GM23338 (cell line): ENCODE measurements at regions not wholly inside any gene's neighbourhood (a gene's known extent, or its start where the extent isn't known, plus 50 kb on each side); places are given as distances from the start of the nearest gene placed in this dataset.

Experiments used
- ATAC-seq: fragments of 200-7000 bp; cut with Tn5 transposase; 3 replicates; pipeline ENCODE4 v1.9.1; 2020
- DNase-seq: peaks from one replicate; pipeline ENCODE4 v3.0.0-alpha.2; 2015; ENCODE audit warnings: low spot score
- H2AFZ ChIP-seq: fragments of 200-600 bp; sonication (generic); 2 replicates; pipeline ENCODE4 v1.8.0; 2016; ENCODE audit warnings: antibody characterized with exemption, mild to moderate bottlenecking, moderate library complexity
- H3F3A ChIP-seq: fragments of 200-600 bp; sonication (generic); replicated peaks from 2 replicates; pipeline ENCODE4 v1.8.0; 2017; ENCODE audit warnings: antibody characterized with exemption, mixed run types, low read depth
- H3K27ac ChIP-seq: fragments of 200-600 bp; sonication (generic); 2 replicates; pipeline ENCODE4 v1.6.1; 2016; ENCODE audit warnings: low read depth
- H3K27me3 ChIP-seq: fragments of 200-600 bp; sonication (generic); 2 replicates; pipeline ENCODE4 v1.8.0; 2016; ENCODE audit warnings: mild to moderate bottlenecking, mixed run types, moderate library complexity; ENCODE audit not compliant: insufficient read depth
- H3K36me3 ChIP-seq: fragments of 200-600 bp; sonication (generic); 2 replicates; pipeline ENCODE4 v1.8.0; 2016; ENCODE audit warnings: mild to moderate bottlenecking; ENCODE audit not compliant: insufficient read depth
- H3K4me1 ChIP-seq: fragments of 200-600 bp; sonication (generic); 2 replicates; pipeline ENCODE4 v1.8.0; 2016; ENCODE audit warnings: mild to moderate bottlenecking, moderate library complexity; ENCODE audit not compliant: insufficient read depth
- H3K4me2 ChIP-seq: fragments of 200-600 bp; sonication (generic); 2 replicates; pipeline ENCODE4 v1.7.1; 2017; ENCODE audit warnings: mixed run types
- H3K4me3 ChIP-seq: fragments of 200-600 bp; sonication (generic); 2 replicates; pipeline ENCODE4 v1.6.1; 2016; ENCODE audit warnings: mixed run types
- H3K79me2 ChIP-seq: fragments of 200-600 bp; sonication (generic); replicated peaks from 2 replicates; pipeline ENCODE4 v1.8.0; 2017; ENCODE audit warnings: mild to moderate bottlenecking; ENCODE audit not compliant: insufficient read depth
- H3K9me2 ChIP-seq: fragments of 200-600 bp; sonication (generic); 2 replicates; pipeline ENCODE4 v1.8.0; 2017; ENCODE audit not compliant: insufficient read depth
- H4K20me1 ChIP-seq: fragments of 200-600 bp; sonication (generic); replicated peaks from 2 replicates; pipeline ENCODE4 v1.8.0; 2017; ENCODE audit warnings: mild to moderate bottlenecking; ENCODE audit not compliant: insufficient read depth
- H3K27ac Mint-ChIP-seq: 2 replicates; pipeline ENCODE4 v1.8.0; 2020; ENCODE audit warnings: inconsistent platforms, mild to moderate bottlenecking, moderate library complexity, mixed read lengths
- H3K27me3 Mint-ChIP-seq: 3 replicates; pipeline ENCODE4 v1.8.0; 2022; ENCODE audit warnings: low read depth, mild to moderate bottlenecking, moderate library complexity, mixed read lengths, inconsistent platforms; ENCODE audit not compliant: insufficient read depth, poor library complexity
- H3K36me3 Mint-ChIP-seq: 3 replicates; pipeline ENCODE4 v1.8.0; 2021; ENCODE audit warnings: low read depth, mild to moderate bottlenecking, inconsistent platforms, moderate library complexity, mixed read lengths
- H3K4me1 Mint-ChIP-seq: 3 replicates; pipeline ENCODE4 v1.8.0; 2020; ENCODE audit warnings: mild to moderate bottlenecking, inconsistent platforms, mixed read lengths
- H3K4me3 Mint-ChIP-seq: 3 replicates; pipeline ENCODE4 v1.8.0; 2021; ENCODE audit warnings: moderate library complexity, mild to moderate bottlenecking, inconsistent platforms, mixed read lengths
- H3K9me3 Mint-ChIP-seq: 3 replicates; pipeline ENCODE4 v1.8.0; 2020; ENCODE audit warnings: moderate library complexity, mild to moderate bottlenecking, inconsistent platforms, mixed read lengths
- CREB1 ChIP-seq: fragments of 250-450 bp; sonication (Bioruptor Pico); IDR thresholded peaks from 2 replicates; pipeline ENCODE4 v1.5.0; 2020; ENCODE audit warnings: low read depth, mild to moderate bottlenecking, moderate library complexity
- CTCF ChIP-seq, 2 experiments: fragments of 200-600 bp in 1 of 2; sonication (generic) in 1 of 2; conservative IDR thresholded peaks; 2 replicates each; pipeline versions ENCODE4 v1.5.1 to v1.6.1; 2016 to 2017; ENCODE audit warnings: antibody characterized with exemption in 2 of 2, low read depth in 2 of 2, mild to moderate bottlenecking in 2 of 2, moderate library complexity in 1 of 2
- ETS1 ChIP-seq: IDR thresholded peaks from 2 replicates; pipeline ENCODE4 v1.6.1; 2016; ENCODE audit warnings: antibody characterized with exemption
- EZH2 ChIP-seq: fragments of 200-600 bp; sonication (generic); IDR thresholded peaks from one replicate; pipeline ENCODE4 v1.8.0; 2017; ENCODE audit warnings: antibody characterized with exemption, mild to moderate bottlenecking, low read depth; ENCODE audit not compliant: unreplicated experiment
- EZH2phosphoT487 ChIP-seq: fragments of 200-600 bp; sonication (generic); IDR thresholded peaks from one replicate; pipeline ENCODE4 v1.8.1; 2018; ENCODE audit warnings: antibody characterized with exemption; ENCODE audit not compliant: unreplicated experiment
- JUNB ChIP-seq: IDR thresholded peaks from one replicate; pipeline ENCODE4 v1.6.1; 2016; ENCODE audit warnings: antibody characterized with exemption; ENCODE audit not compliant: unreplicated experiment
- NANOG ChIP-seq: IDR thresholded peaks from 2 replicates; pipeline ENCODE4 v1.6.1; 2016; ENCODE audit warnings: antibody characterized with exemption, borderline replicate concordance
- POLR2AphosphoS5 ChIP-seq: IDR thresholded peaks from 2 replicates; pipeline ENCODE4 v1.6.1; 2016; ENCODE audit warnings: antibody characterized with exemption, low read depth
- REST ChIP-seq: IDR thresholded peaks from one replicate; pipeline ENCODE4 v1.6.1; 2018; ENCODE audit warnings: antibody characterized with exemption; ENCODE audit not compliant: unreplicated experiment
- STAT1 ChIP-seq: IDR thresholded peaks from one replicate; pipeline ENCODE4 v1.6.1; 2016; ENCODE audit warnings: antibody characterized with exemption; ENCODE audit not compliant: unreplicated experiment
- ZNF114 ChIP-seq: fragments of 250-450 bp; sonication (Bioruptor Pico); IDR thresholded peaks from 2 replicates; pipeline ENCODE4 v1.5.0; 2020; ENCODE audit warnings: mild to moderate bottlenecking, moderate library complexity
- ZNF331 ChIP-seq: fragments of 250-450 bp; sonication (Bioruptor Pico); IDR thresholded peaks from 2 replicates; pipeline ENCODE4 v1.5.0; 2020; ENCODE audit warnings: low read depth, mild to moderate bottlenecking, moderate library complexity
- ZNF462 ChIP-seq: fragments of 250-450 bp; sonication (Bioruptor Pico); IDR thresholded peaks from 2 replicates; pipeline ENCODE4 v1.5.0; 2020; ENCODE audit warnings: mild to moderate bottlenecking, moderate library complexity

- no peak for DNase-seq
- H3K4me1 ChIP-seq: no peaks in the 10 kb centered on the region
- peaks cover 5% of the 10 kb centered on the region; the same call in 1 of the 2 replicates for H3K9me2 ChIP-seq
- no peaks in the 10 kb centered on the region for H3K36me3 ChIP-seq
- peaks cover 4% of the 10 kb centered on the region for H3K4me1 Mint-ChIP-seq
- no peaks in the 10 kb centered on the region for H3K79me2 ChIP-seq
- no peaks in the 10 kb centered on the region for H3K27me3 Mint-ChIP-seq
- ATAC-seq: no peak
- H3F3A ChIP-seq: no peaks in the 10 kb centered on the region
- H3K27ac Mint-ChIP-seq: no peak overlapping the region
- H3K36me3 Mint-ChIP-seq: peaks cover 4% of the 10 kb centered on the region; the same call in 1 of the 3 replicates
- H2AFZ ChIP-seq: no peak overlapping the region
- no peaks in the 10 kb centered on the region for H3K27me3 ChIP-seq
- H3K4me2 ChIP-seq: no peak overlapping the region
- TF ChIP-seq ZNF462 (CRISPR knock-in tag) (no peak), REST (no peak), POLR2AphosphoS5 (no peak), JUNB (no peak), CREB1 (CRISPR knock-in tag) (no peak), NANOG (no peak), EZH2 (no peak), ZNF331 (no peak), ETS1 (no peak), EZH2phosphoT487 (no peak), ZNF114 (CRISPR knock-in tag) (no peak), STAT1 (no peak), CTCF (conservative IDR thresholded peaks at IDR 0.05; ENCODE audit: low read depth in 2 of 2) (no peak)
- H3K4me3 Mint-ChIP-seq: no peak overlapping the region
- H4K20me1 ChIP-seq: no peaks in the 10 kb centered on the region
- H3K27ac ChIP-seq: no peak overlapping the region
- H3K4me3 ChIP-seq: no peak overlapping the region
- peaks cover 6% of the 10 kb centered on the region; the same call in 1 of the 3 replicates for H3K9me3 Mint-ChIP-seq
Measured at GRCh38 chr15:58267051-58267450, 128.9 kb downstream of the AQP9 start.
